ENCODE measurements at regions not wholly inside any gene's neighbourhood (a gene's known extent, or its start where the extent isn't known, plus 50 kb on each side); places are given as distances from the start of the nearest gene placed in this dataset.

- H3K9ac ChIP-seq (ENCODE audit: low read length) = no peak overlapping the region
- H3K9me3 ChIP-seq (ENCODE audit: low read length) = no peaks in the 10 kb centered on the region
- TF ChIP-seq, protein P1, sequence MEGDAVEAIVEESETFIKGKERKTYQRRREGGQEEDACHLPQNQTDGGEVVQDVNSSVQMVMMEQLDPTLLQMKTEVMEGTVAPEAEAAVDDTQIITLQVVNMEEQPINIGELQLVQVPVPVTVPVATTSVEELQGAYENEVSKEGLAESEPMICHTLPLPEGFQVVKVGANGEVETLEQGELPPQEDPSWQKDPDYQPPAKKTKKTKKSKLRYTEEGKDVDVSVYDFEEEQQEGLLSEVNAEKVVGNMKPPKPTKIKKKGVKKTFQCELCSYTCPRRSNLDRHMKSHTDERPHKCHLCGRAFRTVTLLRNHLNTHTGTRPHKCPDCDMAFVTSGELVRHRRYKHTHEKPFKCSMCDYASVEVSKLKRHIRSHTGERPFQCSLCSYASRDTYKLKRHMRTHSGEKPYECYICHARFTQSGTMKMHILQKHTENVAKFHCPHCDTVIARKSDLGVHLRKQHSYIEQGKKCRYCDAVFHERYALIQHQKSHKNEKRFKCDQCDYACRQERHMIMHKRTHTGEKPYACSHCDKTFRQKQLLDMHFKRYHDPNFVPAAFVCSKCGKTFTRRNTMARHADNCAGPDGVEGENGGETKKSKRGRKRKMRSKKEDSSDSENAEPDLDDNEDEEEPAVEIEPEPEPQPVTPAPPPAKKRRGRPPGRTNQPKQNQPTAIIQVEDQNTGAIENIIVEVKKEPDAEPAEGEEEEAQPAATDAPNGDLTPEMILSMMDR (IDR thresholded peaks at IDR 0.05; ENCODE audit: low read length) = no peak
- TF ChIP-seq EZH2 (IDR thresholded peaks at IDR 0.05; ENCODE audit: borderline replicate concordance, low read length) = no peak
- no peak overlapping the region for H3K4me3 ChIP-seq (ENCODE audit: low read depth, low read length, poor library complexity, severe bottlenecking)
- no peaks in the 10 kb centered on the region for H4K20me1 ChIP-seq (ENCODE audit: insufficient read depth, low read length)
- no peaks in the 10 kb centered on the region for H3K36me3 ChIP-seq (ENCODE audit: insufficient read depth, low read length)
- no peak overlapping the region for H2AFZ ChIP-seq (ENCODE audit: low read length)
- no peaks in the 10 kb centered on the region for H3K79me2 ChIP-seq (ENCODE audit: insufficient read depth, low read length)
- no peaks in the 10 kb centered on the region for H3F3A ChIP-seq (ENCODE audit: insufficient read depth, low read length)
- no peak overlapping the region for H3K4me2 ChIP-seq (ENCODE audit: low read length)
- no peaks in the 10 kb centered on the region for H3K27me3 ChIP-seq (ENCODE audit: insufficient read depth, low read length)
- H3K9me2 ChIP-seq (ENCODE audit: low read depth, low read length) = no peaks in the 10 kb centered on the region
- no peak overlapping the region for H3K27ac ChIP-seq (ENCODE audit: low read depth, low read length, poor library complexity, severe bottlenecking)
- no peaks in the 10 kb centered on the region for H3K4me1 ChIP-seq (ENCODE audit: insufficient read depth, low read length, severe bottlenecking)
These were observed 113.1 kb downstream of the GATA6 start for GRCh38 chr18:22282311-22283115.

DNA sequence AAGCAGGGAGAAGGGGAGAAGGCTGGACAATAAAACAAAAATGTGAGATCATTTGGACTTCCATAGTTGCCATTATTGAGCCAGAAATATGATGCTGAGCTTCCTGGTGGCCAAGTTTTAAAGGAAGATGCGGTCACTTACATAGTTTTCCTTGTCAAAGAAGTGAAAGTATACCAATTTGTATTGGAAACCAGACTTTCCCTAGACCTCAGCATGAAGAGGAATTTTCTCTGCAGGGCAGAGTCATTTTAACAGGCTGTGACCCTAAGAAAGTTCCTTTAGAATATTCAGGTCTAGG is 111.0 kb downstream of the GATA6 start:
- H3K27ac ChIP-seq (ENCODE audit: low read depth, low read length, poor library complexity, severe bottlenecking) = no peak overlapping the region
- H3K79me2 ChIP-seq (ENCODE audit: insufficient read depth, low read length) = no peaks in the 10 kb centered on the region
- no peak overlapping the region for H3K4me3 ChIP-seq (ENCODE audit: low read depth, low read length, poor library complexity, severe bottlenecking)
- H3K27me3 ChIP-seq (ENCODE audit: insufficient read depth, low read length) = no peaks in the 10 kb centered on the region
- H3K36me3 ChIP-seq (ENCODE audit: insufficient read depth, low read length) = no peaks in the 10 kb centered on the region
- TF ChIP-seq, protein P1 (IDR thresholded peaks at IDR 0.05; ENCODE audit: low read length) = no peak
- no peak for TF ChIP-seq EZH2 (IDR thresholded peaks at IDR 0.05; ENCODE audit: borderline replicate concordance, low read length)
- no peaks in the 10 kb centered on the region for H3F3A ChIP-seq (ENCODE audit: insufficient read depth, low read length)
- H3K9me2 ChIP-seq (ENCODE audit: low read depth, low read length) = no peaks in the 10 kb centered on the region
- no peak overlapping the region for H2AFZ ChIP-seq (ENCODE audit: low read length)
- H3K4me1 ChIP-seq (ENCODE audit: insufficient read depth, low read length, severe bottlenecking) = no peaks in the 10 kb centered on the region
- no peaks in the 10 kb centered on the region for H3K9me3 ChIP-seq (ENCODE audit: low read length)
- no peak overlapping the region for H3K9ac ChIP-seq (ENCODE audit: low read length)
- H3K4me2 ChIP-seq (ENCODE audit: low read length) = no peak overlapping the region
- no peaks in the 10 kb centered on the region for H4K20me1 ChIP-seq (ENCODE audit: insufficient read depth, low read length)

GRCh38 chr18:22279741-22280452 is 110.5 kb downstream of the GATA6 start:
- H3K27me3 ChIP-seq (ENCODE audit: insufficient read depth, low read length) = no peaks in the 10 kb centered on the region

More at GRCh38 chr18:22279741-22280452, 110.5 kb downstream of the GATA6 start:
- Histone ChIP-seq H3K27ac (ENCODE audit: low read depth, low read length, poor library complexity, severe bottlenecking) (no peak overlapping the region), H2AFZ (ENCODE audit: low read length) (no peak overlapping the region), H3K9me3 (ENCODE audit: low read length) (no peaks in the 10 kb centered on the region), H3K79me2 (ENCODE audit: insufficient read depth, low read length) (no peaks in the 10 kb centered on the region), H3K9ac (ENCODE audit: low read length) (no peak overlapping the region), H3K36me3 (ENCODE audit: insufficient read depth, low read length) (no peaks in the 10 kb centered on the region), H3F3A (ENCODE audit: insufficient read depth, low read length) (no peaks in the 10 kb centered on the region), H3K4me2 (ENCODE audit: low read length) (no peak overlapping the region), H3K4me1 (ENCODE audit: insufficient read depth, low read length, severe bottlenecking) (no peaks in the 10 kb centered on the region), H3K4me3 (ENCODE audit: low read depth, low read length, poor library complexity, severe bottlenecking) (no peak overlapping the region), H3K9me2 (ENCODE audit: low read depth, low read length) (no peaks in the 10 kb centered on the region), H4K20me1 (ENCODE audit: insufficient read depth, low read length) (no peaks in the 10 kb centered on the region)
- TF ChIP-seq, protein P1 (IDR thresholded peaks at IDR 0.05; ENCODE audit: low read length) = no peak
- no peak for TF ChIP-seq EZH2 (IDR thresholded peaks at IDR 0.05; ENCODE audit: borderline replicate concordance, low read length)

Measured in OCI-LY1 (cell line).